ENCODE measurements at regions not wholly inside any gene's neighbourhood (a gene's known extent, or its start where the extent isn't known, plus 50 kb on each side); places are given as distances from the start of the nearest gene placed in this dataset.

DNA sequence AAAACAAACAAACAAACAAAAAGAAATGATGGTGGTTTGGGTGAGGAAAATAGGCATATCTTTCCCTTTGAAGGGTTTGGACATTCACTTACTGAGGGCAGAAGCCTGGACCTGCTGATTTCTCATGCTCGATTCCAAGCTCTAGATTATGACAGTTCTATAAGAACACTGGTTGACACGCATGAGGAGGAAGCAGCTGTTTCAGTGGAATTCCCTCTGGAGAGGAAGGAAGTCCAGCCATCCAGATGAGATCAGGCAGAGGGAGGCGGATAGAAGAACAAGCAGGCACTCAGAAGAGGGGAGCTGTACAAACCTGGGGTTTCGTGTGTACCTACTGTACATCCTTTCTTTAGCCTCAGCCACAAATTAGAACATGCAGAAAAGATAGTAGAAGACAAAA is 691.9 kb downstream of the INHBA start:
- intact Hi-C loops (cut with DNase I) = no loop called here
- WGBS = 31% methylated on average over 4 of the region's 4 CpGs
- Histone ChIP-seq H3K9me3 (ENCODE audit: control insufficient read depth, low read length) (no peaks in the 10 kb centered on the region), H3K4me1 (ENCODE audit: control insufficient read depth, insufficient read depth, low read length) (no peaks in the 10 kb centered on the region), H3K4me3 (ENCODE audit: low read length) (no peak overlapping the region), H3K27ac (ENCODE audit: low read length) (no peak overlapping the region), H3K27me3 (ENCODE audit: control insufficient read depth, insufficient read depth) (no peaks in the 10 kb centered on the region)
- DNase-seq = no peak
- peak; percentile 22 to 76 for ATAC-seq

GRCh38 chr7:41010418-41010817 is 692.5 kb downstream of the INHBA start:
- H3K4me1 ChIP-seq (ENCODE audit: control insufficient read depth, insufficient read depth, low read length) = peaks cover 2% of the 10 kb centered on the region
- H3K27ac ChIP-seq (ENCODE audit: low read length) = no peak overlapping the region
- WGBS = 63% methylated on average over 3 of the region's 3 CpGs
- DNase-seq (no peak), ATAC-seq (peak; percentile 50 to 71)
- H3K9me3 ChIP-seq (ENCODE audit: control insufficient read depth, low read length) = no peaks in the 10 kb centered on the region
- no peaks in the 10 kb centered on the region for H3K27me3 ChIP-seq (ENCODE audit: control insufficient read depth, insufficient read depth)
- no peak overlapping the region for H3K4me3 ChIP-seq (ENCODE audit: low read length)
- intact Hi-C loops (cut with DNase I) = no loop called here

DNA sequence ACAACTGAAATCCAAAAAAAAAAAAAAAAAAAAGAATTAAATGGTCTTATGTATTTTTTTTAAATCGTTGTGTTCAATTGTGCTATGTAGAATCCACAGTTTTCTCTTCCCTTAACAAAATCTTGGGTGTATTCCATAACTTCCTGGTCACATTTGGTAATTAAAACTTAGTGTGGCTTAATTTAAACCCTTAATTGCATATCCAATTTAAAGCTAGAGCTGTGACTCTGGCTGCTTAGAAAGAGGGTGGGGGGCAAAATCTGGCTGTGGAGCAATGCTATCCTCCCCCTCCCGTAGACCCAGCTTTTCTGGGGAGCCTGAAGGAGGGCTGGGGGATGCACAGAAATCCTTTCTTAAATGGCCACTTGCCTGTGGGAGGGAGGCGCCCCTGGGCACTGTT is 695.1 kb downstream of the INHBA start:
- no peaks in the 10 kb centered on the region for H3K27me3 ChIP-seq (ENCODE audit: control insufficient read depth, insufficient read depth)
- no peak for ATAC-seq
- 96% methylated on average over 3 of the region's 3 CpGs for WGBS
- no peaks in the 10 kb centered on the region for H3K9me3 ChIP-seq (ENCODE audit: control insufficient read depth, low read length)
- H3K4me1 ChIP-seq (ENCODE audit: control insufficient read depth, insufficient read depth, low read length) = peaks cover 2% of the 10 kb centered on the region
- no peak for DNase-seq
- intact Hi-C loops (cut with DNase I) = loop anchor here in 2 of 4 donors (10.0 kb wide), 2 partner anchors 687 to 697 kb away; partner anchors contain the start of gene INHBA (in 1 of the 2)
- H3K4me3 ChIP-seq (ENCODE audit: low read length) = no peak overlapping the region
- no peak overlapping the region for H3K27ac ChIP-seq (ENCODE audit: low read length)

- Histone ChIP-seq H3K27ac (ENCODE audit: low read length) (no peak overlapping the region), H3K27me3 (ENCODE audit: control insufficient read depth, insufficient read depth) (no peaks in the 10 kb centered on the region), H3K4me3 (ENCODE audit: low read length) (no peak overlapping the region), H3K9me3 (ENCODE audit: control insufficient read depth, low read length) (no peaks in the 10 kb centered on the region), H3K4me1 (ENCODE audit: control insufficient read depth, insufficient read depth, low read length) (peaks cover 2% of the 10 kb centered on the region)
- ATAC-seq (peak in 1 of 2 donors; percentile 66), DNase-seq (no peak)
- intact Hi-C loops (cut with DNase I) = loop anchor here in 2 of 4 donors (10.0 kb wide), 2 partner anchors 687 to 697 kb away; partner anchors contain the start of gene INHBA (in 1 of the 2)
- WGBS = 46% methylated on average over 4 of the region's 4 CpGs
These were observed 695.5 kb downstream of the INHBA start for GRCh38 chr7:41007351-41007751.

DNA sequence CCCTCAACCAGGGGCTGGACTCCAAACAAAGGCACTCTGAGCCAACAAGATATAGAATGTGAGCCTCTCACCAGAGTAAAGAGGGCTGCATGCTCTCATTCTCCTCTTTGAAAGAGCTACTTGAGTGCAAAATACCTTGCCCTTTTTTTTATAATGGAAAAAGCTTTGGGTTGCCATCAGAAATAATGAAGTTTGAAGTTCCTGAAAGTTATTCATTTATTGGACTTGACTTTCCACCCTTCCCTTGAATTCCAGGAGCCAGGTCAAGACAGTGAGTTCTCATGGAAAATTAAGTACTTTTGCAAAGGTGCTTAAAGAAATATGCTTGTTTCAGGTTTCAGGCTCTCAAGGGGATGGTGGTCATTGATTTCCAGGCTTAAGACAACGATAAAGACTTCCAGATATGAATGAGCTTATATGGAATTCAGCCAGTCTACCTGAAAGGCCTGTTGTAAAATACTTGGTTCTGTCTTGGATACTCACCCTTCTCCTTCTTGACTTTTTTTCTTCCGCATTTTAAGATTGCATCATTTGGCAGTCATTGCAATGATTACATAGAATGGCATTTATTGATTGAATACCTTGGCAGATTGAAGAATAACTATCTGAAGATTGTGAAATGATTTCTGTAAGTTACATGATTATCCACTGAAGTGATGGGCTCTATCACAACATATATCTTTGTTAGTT is 696.4 kb downstream of the INHBA start:
- ATAC-seq (no peak), DNase-seq (no peak)
- 79% methylated on average over 2 of the region's 2 CpGs for WGBS
- no peak overlapping the region for H3K4me3 ChIP-seq (ENCODE audit: low read length)
- no peak overlapping the region for H3K27ac ChIP-seq (ENCODE audit: low read length)
- peaks cover 2% of the 10 kb centered on the region for H3K4me1 ChIP-seq (ENCODE audit: control insufficient read depth, insufficient read depth, low read length)
- H3K9me3 ChIP-seq (ENCODE audit: control insufficient read depth, low read length) = no peaks in the 10 kb centered on the region
- intact Hi-C loops (cut with DNase I) = loop anchor here in 2 of 4 donors (10.0 kb wide), 2 partner anchors 688 to 698 kb away; partner anchors contain the start of gene INHBA (in 1 of the 2)
- H3K27me3 ChIP-seq (ENCODE audit: control insufficient read depth, insufficient read depth) = no peaks in the 10 kb centered on the region

GRCh38 chr7:41005374-41005901 is 697.5 kb downstream of the INHBA start:
- Histone ChIP-seq H3K4me3 (ENCODE audit: low read length) (no peak overlapping the region), H3K27ac (ENCODE audit: low read length) (no peak overlapping the region), H3K4me1 (ENCODE audit: control insufficient read depth, insufficient read depth, low read length) (peaks cover 2% of the 10 kb centered on the region), H3K9me3 (ENCODE audit: control insufficient read depth, low read length) (no peaks in the 10 kb centered on the region), H3K27me3 (ENCODE audit: control insufficient read depth, insufficient read depth) (no peaks in the 10 kb centered on the region)
- DNase-seq = peak in 1 of 3 donors; percentile 25
- WGBS = 69% methylated on average over 2 of the region's 2 CpGs
- peak; percentile 57 to 69 for ATAC-seq
- intact Hi-C loops (cut with DNase I) = loop anchor here in 2 of 4 donors (10.0 kb wide), 2 partner anchors 689 to 699 kb away; partner anchors contain the start of gene INHBA (in 1 of the 2)

- Histone ChIP-seq H3K4me3 (ENCODE audit: low read length) (no peak overlapping the region), H3K27ac (ENCODE audit: low read length) (no peak overlapping the region), H3K9me3 (ENCODE audit: control insufficient read depth, low read length) (no peaks in the 10 kb centered on the region), H3K4me1 (ENCODE audit: control insufficient read depth, insufficient read depth, low read length) (peaks cover 2% of the 10 kb centered on the region), H3K27me3 (ENCODE audit: control insufficient read depth, insufficient read depth) (no peaks in the 10 kb centered on the region)
- DNase-seq (no peak), ATAC-seq (no peak)
- intact Hi-C loops (cut with DNase I) = loop anchor here in 2 of 4 donors (10.0 kb wide), 2 partner anchors 691 to 701 kb away; partner anchors contain the start of gene INHBA (in 1 of the 2)
- 95% methylated on average over 3 of the region's 3 CpGs for WGBS
These were observed 698.9 kb downstream of the INHBA start for GRCh38 chr7:41003977-41004376.

- H3K27ac ChIP-seq (ENCODE audit: low read length) = no peak overlapping the region
- intact Hi-C loops (cut with DNase I) = loop anchor here in 2 of 4 donors (10.0 kb wide), 2 partner anchors 691 to 701 kb away; partner anchors contain the start of gene INHBA (in 1 of the 2)
- peaks cover 2% of the 10 kb centered on the region for H3K4me1 ChIP-seq (ENCODE audit: control insufficient read depth, insufficient read depth, low read length)
- DNase-seq (no peak), ATAC-seq (no peak)
- H3K9me3 ChIP-seq (ENCODE audit: control insufficient read depth, low read length) = no peaks in the 10 kb centered on the region
- H3K4me3 ChIP-seq (ENCODE audit: low read length) = no peak overlapping the region
- H3K27me3 ChIP-seq (ENCODE audit: control insufficient read depth, insufficient read depth) = no peaks in the 10 kb centered on the region
- WGBS = 81% methylated on average over 2 of the region's 2 CpGs
These were observed 699.3 kb downstream of the INHBA start for GRCh38 chr7:41003611-41003940.

GRCh38 chr7:41002741-41003610 is 699.9 kb downstream of the INHBA start:
- no peak overlapping the region for H3K27ac ChIP-seq (ENCODE audit: low read length)
- intact Hi-C loops (cut with DNase I) = loop anchor here in 2 of 4 donors (10.0 kb wide), 2 partner anchors 692 to 702 kb away; partner anchors contain the start of gene INHBA (in 1 of the 2)
- 75% methylated on average over 9 of the region's 9 CpGs for WGBS
- DNase-seq (peak; percentile 16 to 55 (median 49)), ATAC-seq (no peak)
- peaks cover 2% of the 10 kb centered on the region for H3K4me1 ChIP-seq (ENCODE audit: control insufficient read depth, insufficient read depth, low read length)
- no peaks in the 10 kb centered on the region for H3K27me3 ChIP-seq (ENCODE audit: control insufficient read depth, insufficient read depth)
- H3K9me3 ChIP-seq (ENCODE audit: control insufficient read depth, low read length) = no peaks in the 10 kb centered on the region
- no peak overlapping the region for H3K4me3 ChIP-seq (ENCODE audit: low read length)

GRCh38 chr7:41000042-41000441 is 702.8 kb downstream of the INHBA start:
- H3K4me3 ChIP-seq (ENCODE audit: low read length) = no peak overlapping the region
- H3K9me3 ChIP-seq (ENCODE audit: control insufficient read depth, low read length) = no peaks in the 10 kb centered on the region
- DNase-seq (no peak), ATAC-seq (no peak)
- H3K4me1 ChIP-seq (ENCODE audit: control insufficient read depth, insufficient read depth, low read length) = no peaks in the 10 kb centered on the region
- WGBS = 93% methylated on average over 5 of the region's 5 CpGs
- no peak overlapping the region for H3K27ac ChIP-seq (ENCODE audit: low read length)
- H3K27me3 ChIP-seq (ENCODE audit: control insufficient read depth, insufficient read depth) = no peaks in the 10 kb centered on the region
- intact Hi-C loops (cut with DNase I) = loop anchor here in 2 of 4 donors (10.0 kb wide), 2 partner anchors 695 to 705 kb away; partner anchors contain the start of gene INHBA (in 1 of the 2)

Data from right cardiac atrium (tissue), 5 donors.